ENCODE measurements at regions not wholly inside any gene's neighbourhood (a gene's known extent, or its start where the extent isn't known, plus 50 kb on each side); places are given as distances from the start of the nearest gene placed in this dataset.
A peak's percentile ranks its signal among the peaks of the same experiment; 100 is the strongest.

DNA sequence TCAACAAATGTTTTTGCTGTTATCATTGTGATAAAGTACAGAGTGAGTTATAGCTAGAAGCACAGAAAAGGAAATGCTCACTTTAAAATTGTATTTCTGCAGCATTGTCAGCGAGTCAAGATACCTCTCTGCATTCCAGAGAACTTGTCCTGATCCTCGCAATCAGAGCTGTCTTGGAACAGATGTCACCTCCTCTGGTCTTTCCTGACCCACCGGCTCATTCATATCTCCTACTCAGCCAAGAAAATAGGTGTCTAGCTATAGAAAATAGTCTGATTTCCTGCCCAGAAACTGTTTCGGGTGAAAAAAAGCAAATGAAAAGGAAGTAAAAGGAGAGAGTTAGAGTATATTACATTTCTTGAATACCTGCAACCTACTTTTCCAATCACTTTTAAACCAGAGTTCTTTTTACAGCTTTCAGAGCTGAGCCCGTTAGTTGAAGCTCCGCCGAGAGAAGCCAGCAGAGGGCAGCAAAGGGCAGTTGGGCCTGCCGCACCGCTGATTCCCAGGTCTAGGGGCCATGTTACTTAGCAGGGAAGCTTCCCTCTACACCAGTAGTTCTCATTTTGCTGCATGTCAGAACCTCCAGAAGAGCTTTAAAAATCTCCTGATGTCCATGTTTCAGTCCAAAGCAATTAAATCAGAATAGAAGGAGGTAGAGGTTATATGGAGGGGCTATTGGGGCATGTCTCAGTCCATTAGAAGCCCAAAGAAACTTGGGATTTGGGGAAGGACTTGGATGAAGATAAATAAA, 185.7 kb upstream of the THRB start:
- H3K4me3 ChIP-seq (ENCODE audit: control insufficient read depth, low read depth, low read length) = no peak overlapping the region
- TF ChIP-seq, protein P1, sequence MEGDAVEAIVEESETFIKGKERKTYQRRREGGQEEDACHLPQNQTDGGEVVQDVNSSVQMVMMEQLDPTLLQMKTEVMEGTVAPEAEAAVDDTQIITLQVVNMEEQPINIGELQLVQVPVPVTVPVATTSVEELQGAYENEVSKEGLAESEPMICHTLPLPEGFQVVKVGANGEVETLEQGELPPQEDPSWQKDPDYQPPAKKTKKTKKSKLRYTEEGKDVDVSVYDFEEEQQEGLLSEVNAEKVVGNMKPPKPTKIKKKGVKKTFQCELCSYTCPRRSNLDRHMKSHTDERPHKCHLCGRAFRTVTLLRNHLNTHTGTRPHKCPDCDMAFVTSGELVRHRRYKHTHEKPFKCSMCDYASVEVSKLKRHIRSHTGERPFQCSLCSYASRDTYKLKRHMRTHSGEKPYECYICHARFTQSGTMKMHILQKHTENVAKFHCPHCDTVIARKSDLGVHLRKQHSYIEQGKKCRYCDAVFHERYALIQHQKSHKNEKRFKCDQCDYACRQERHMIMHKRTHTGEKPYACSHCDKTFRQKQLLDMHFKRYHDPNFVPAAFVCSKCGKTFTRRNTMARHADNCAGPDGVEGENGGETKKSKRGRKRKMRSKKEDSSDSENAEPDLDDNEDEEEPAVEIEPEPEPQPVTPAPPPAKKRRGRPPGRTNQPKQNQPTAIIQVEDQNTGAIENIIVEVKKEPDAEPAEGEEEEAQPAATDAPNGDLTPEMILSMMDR (conservative IDR thresholded peaks at IDR 0.05; ENCODE audit: control insufficient read depth, insufficient read depth, low read depth, low read length) = peak; percentile 67
- DNase-seq (ENCODE audit: low read depth) = peak; percentile 51

GRCh38 chr3:24682141-24682547, 187.5 kb upstream of the THRB start:
- peak; percentile 98 for DNase-seq (ENCODE audit: low read depth)
- TF ChIP-seq, protein P1 (conservative IDR thresholded peaks at IDR 0.05; ENCODE audit: control insufficient read depth, insufficient read depth, low read depth, low read length) = no peak
- no peak overlapping the region for H3K4me3 ChIP-seq (ENCODE audit: control insufficient read depth, low read depth, low read length)

GRCh38 chr3:24683090-24683489, 188.4 kb upstream of the THRB start:
- TF ChIP-seq, protein P1 (conservative IDR thresholded peaks at IDR 0.05; ENCODE audit: control insufficient read depth, insufficient read depth, low read depth, low read length) = no peak
- H3K4me3 ChIP-seq (ENCODE audit: control insufficient read depth, low read depth, low read length) = no peak overlapping the region
- DNase-seq (ENCODE audit: low read depth) = peak; percentile 62

- DNase-seq (ENCODE audit: low read depth) = peak; percentile 86
- no peak overlapping the region for H3K4me3 ChIP-seq (ENCODE audit: control insufficient read depth, low read depth, low read length)
- TF ChIP-seq, protein P1 (conservative IDR thresholded peaks at IDR 0.05; ENCODE audit: control insufficient read depth, insufficient read depth, low read depth, low read length) = peak; percentile 74
Observed at GRCh38 chr3:24683633-24684384, 189.2 kb upstream of the THRB start.

- TF ChIP-seq, protein P1 (conservative IDR thresholded peaks at IDR 0.05; ENCODE audit: control insufficient read depth, insufficient read depth, low read depth, low read length) = no peak
- no peak for DNase-seq (ENCODE audit: low read depth)
- no peak overlapping the region for H3K4me3 ChIP-seq (ENCODE audit: control insufficient read depth, low read depth, low read length)
Observed at GRCh38 chr3:24684506-24685023, 189.9 kb upstream of the THRB start.

DNA sequence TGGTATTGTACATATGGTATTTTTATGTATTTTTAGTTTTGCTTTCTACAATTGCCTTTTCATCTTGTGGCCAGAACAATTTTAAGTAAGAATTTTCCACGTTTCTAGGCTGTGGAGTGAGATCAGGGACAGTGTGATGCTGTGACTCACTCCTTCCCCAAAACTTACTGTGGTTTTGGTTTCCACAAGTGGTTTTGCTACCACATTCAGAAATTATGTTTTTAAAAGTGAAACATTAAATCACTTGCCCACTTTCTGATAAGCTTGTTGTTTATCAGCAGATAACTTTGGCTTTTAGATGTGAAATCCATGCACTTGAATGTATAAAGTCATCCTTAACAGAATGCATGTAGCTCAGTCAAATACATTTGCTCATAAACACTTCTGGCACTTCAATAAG, 192.2 kb upstream of the THRB start:
- DNase-seq (ENCODE audit: low read depth) = peak; percentile 80

More for the DNA sequence above, 192.2 kb upstream of the THRB start:
- TF ChIP-seq, protein P1 (conservative IDR thresholded peaks at IDR 0.05; ENCODE audit: control insufficient read depth, insufficient read depth, low read depth, low read length) = no peak
- no peak overlapping the region for H3K4me3 ChIP-seq (ENCODE audit: control insufficient read depth, low read depth, low read length)
